Cardiac septum (tissue), 1 donor: ENCODE measurements at regions not wholly inside any gene's neighbourhood (a gene's known extent, or its start where the extent isn't known, plus 50 kb on each side); places are given as distances from the start of the nearest gene placed in this dataset.

Source experiments
- DNase-seq: peaks from one replicate; pipeline ENCODE4 v3.0.0-alpha.2; 2020; ENCODE audit warnings: low spot score
- intact Hi-C: fragments of 100-400 bp; cut with DNase I; formaldehyde crosslinking; loops from one replicate; pipeline ENCODE4 v1.14.0; 2022
- donor health status: DM: no; HTN: no; CAD: no.

DNA sequence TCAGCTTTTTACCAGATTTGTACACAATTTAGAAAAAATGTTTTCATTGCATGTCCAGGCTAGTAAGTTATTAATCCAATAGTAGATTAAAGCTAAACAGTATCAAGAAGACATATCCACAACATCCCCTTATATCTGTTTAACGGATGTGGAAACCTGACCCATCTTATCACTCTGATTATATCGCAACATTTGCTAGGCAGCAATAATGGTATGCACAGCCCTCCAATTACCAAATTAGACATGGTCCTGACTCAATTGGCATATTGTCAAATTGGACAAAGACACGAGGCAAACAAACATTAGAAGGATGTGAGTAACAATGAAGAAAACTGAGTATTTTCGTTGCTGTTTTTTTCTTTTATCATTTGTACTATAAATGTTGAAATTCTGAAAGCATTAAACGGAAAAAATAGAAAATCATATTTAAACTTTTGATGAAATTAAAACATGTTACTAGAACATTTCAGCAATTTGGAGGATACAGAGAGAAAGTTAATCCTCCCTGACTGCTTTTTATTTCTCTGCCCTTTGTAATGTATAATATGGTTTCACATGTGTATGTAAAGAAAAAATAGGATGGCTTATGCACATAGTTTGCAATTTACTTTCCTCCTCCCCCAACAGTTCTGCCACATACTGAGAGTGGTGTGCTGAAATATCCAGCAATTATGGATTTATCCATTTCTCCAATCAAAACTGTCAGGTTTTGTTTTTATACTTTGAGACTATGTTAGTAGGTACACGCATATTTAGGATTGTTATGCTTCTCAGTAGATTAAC is 633.7 kb downstream of the ZIC1 start:
- no peak for DNase-seq
- intact Hi-C loops = no loop called here

DNA sequence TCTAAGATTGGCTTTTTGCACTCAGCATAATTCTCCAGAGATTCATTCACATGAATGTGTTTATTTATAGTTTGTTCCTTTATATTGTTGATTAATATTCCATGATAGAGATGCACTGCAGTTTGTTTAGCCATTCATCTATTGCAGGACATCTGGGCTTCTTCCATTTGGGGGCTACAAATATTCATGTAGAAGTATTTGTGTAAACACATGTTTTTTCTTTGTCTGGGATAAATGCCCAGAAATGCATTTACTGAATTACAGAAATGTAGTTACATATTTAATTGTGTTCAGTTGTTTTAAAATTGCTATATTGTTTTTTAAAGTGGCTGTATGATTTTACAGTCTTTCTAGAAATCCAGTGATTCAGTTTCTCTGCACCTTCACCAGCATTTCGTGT is 635.0 kb downstream of the ZIC1 start:
- intact Hi-C loops = no loop called here
- DNase-seq = no peak

DNA sequence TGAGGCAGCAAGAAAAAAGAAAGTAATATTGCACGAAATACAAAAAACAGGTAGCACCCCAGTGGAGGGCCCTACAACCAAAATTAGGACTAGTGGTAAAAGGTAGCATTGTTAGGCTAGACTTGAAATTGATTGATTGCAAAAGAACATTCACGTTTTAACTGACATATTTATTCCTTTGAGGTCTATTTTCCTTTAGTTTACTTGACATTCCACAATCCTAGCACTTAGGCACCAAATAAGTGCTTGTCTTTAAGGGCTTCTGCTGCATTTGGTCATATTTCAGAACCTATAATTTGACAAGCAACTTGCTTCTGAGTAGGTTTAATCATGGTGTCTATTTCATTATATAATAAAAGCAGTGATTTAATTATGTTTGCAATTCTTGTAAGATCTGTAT is 642.7 kb upstream of the AGTR1 start:
- intact Hi-C loops = no loop called here
- DNase-seq = no peak

DNA sequence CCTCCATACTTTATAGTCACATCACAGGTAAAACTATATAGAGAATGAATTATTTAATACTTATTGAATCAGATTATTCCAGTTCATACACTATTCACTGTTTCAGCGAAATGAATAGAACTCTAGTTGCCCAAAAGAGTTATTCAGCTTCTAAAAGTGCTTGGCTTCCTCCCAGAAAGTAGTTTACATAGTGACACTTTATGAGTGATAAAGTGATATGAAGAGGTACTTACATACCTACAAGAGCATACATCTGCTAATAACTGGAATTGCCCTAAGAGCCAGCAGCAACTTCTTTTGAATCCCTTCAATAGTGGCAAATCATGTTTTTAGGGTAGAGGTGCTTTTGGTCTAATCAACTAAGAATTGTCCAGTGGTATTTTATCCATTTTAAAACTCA is 635.1 kb upstream of the AGTR1 start:
- intact Hi-C loops = no loop called here
- no peak for DNase-seq

DNA sequence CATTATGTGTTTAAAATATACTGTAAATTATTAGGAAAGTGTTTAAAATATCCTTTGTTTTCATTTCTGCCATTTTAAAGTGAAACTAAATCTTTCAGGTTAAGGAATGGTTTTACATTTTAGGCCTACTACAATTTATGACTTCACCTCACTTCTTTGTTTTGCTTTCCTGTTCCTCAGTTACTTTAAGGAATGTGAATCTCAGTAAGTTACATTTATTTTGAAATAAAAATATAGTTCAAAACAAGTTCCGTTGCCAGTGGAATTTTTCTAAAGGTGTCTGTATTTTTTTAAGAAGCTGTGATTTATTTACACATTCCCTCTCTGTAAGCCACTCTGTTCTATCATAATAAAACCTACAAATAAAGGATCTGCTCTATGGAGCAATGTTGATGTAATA is 630.9 kb upstream of the AGTR1 start:
- intact Hi-C loops = no loop called here
- DNase-seq = no peak

DNA sequence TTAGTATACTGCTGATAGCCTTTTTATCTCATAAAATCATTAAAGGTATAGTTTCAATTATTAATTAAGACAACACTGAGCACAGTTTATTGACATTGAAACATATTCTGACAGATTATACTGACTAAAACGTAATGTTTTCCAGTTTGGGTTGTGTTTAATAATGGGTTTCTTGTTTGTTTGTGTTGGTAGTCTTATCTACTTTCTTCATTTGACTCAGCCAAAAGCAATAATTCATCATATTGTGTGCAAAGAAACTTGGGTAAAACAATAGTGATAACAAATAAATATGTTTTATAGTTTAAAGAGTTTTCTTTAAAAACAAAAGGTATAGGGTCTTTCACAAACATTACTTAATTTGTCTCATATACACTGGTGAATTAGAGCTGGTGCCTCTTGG is 629.2 kb upstream of the AGTR1 start:
- DNase-seq = no peak
- intact Hi-C loops = no loop called here

DNA sequence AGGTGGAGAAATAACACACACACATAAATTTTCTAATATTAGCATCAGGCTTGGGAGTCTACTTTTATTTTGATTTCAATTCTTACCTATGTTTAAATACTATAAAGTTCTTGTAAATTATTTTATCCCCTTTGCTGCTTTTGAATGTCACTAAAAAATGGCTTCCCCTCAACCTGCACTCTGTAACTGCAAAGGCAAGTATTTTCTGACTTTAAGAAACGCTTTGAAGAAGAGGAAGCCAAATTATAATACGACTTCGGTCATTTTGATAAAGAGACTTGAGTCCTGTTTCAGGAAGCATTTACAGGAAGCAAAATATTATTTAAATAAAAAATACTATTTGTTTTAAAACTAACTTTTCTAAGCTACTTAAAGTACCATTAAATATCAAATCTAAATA is 627.7 kb upstream of the AGTR1 start:
- intact Hi-C loops = no loop called here
- no peak for DNase-seq

DNA sequence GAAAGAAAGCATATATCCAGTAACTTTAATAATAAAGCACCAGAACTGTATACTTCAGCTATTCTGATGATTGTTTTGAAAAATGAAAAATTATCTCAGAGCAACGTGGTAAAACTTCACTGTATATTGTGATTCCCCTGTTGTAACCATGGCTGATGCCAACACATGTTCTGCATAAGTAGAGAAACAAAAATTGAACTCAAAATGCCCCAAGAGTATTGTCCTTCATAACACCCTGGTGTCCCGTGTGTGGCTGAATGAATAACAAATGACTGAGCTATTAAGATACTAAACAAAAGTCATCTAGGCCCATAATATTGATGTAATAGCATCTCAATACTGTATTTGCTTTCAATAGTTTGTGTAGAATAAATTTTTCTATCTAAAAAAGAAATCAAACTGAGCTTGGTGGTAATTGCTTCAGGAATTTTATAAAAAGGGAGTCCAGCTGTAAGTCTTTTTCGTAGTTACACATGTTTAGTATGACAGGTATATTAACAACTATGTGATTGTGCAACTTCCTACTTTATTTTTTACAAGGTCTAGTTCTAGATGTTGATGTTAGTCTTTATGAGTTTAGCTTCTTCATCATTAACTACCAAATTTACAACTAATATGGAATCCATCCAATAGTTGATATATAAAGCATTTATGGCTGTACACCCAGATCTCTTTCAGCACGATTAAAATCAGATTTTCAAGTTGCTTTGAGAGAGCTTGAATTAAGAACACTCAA is 623.8 kb upstream of the AGTR1 start:
- intact Hi-C loops = no loop called here
- DNase-seq = no peak

DNA sequence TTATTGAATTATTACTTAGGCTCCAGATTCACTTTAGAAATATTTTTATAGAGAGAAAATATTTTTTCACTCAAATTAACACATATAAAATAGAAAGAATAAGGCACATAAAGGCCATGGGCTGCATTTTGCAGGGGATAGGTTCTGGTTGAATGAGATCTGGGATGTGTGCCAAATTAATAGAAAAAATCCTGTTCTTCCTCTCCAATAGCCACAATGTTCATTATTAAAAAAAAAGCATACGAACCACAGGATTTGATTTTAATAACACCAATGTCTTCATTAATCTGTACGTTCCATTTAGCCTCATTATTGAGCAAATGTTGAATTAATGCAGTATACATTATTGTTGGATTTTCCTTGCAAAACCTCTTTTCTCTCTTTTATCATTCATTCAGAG is 622.8 kb upstream of the AGTR1 start:
- no peak for DNase-seq
- intact Hi-C loops = no loop called here

DNA sequence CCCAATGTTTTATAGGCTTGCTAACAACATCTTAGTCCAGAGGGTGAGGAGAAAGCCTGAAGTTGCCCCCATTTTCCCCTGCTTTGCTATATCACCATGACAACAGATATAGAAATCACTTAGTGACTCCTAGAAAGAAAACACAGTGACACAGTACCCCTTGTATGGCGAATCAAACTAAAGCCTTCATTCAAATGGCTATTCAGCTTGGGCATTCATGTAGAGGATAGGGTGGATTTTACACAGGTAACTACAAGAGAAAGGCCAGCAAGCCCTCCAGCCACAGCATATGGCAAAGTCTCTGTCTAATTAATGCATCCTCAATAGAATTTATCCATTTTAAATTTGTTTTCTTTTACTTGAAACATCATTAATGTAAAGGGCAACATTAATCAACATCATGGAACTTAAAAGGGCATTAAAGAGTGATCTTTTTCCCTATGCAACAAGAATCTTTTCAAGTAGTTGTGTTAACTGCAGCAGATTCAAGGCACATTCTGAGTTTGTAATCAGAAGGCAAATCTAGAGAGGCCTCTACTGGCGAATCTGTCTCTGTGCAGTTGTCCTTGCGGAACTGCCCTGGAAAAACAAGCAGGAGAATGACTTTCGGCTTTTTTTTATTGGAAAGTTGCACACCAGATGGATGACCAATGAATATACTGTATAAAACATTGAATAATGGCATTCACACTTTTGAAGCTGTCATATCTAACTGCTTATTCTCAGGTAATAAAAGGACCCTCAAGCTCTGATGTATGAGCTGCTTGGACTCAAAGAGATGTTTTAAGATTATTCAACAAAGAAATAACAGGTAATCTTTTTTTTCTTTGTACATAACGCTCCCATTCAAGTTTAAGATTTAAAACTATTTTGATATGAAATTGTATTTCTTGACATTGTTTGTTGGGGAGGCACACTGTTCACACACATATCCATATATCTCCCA is 621.7 kb upstream of the AGTR1 start:
- DNase-seq = no peak

DNA sequence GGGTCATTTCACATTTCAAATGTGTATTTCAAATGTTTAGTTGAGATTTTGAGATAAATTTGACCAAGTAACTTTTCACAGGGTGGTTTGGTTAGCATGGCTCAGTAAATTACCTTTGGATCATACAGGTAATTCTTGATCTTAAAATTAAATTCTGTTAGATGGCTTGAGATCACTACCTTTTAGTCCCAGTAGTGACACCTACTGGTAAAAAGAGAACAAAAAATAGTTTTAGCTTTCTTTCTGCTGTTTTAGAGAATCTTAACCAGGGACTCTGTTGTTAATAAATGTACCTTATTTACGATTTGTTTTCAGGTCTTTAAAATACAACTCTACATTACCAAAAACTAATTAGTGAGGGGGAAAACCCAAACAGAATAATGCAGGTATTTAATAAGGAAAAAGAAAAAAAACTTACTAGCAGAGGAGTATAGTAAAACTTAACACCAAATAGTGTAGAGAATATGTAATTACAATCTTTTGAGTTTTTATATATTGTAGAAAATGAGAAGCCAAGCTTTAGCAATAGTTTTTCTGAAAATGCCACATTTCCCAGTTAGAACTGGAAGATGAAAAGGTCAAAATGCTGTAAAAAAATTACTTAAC is 620.3 kb upstream of the AGTR1 start:
- intact Hi-C loops = no loop called here
- DNase-seq = no peak

More for the DNA sequence above, 621.7 kb upstream of the AGTR1 start:
- intact Hi-C loops = no loop called here

DNA sequence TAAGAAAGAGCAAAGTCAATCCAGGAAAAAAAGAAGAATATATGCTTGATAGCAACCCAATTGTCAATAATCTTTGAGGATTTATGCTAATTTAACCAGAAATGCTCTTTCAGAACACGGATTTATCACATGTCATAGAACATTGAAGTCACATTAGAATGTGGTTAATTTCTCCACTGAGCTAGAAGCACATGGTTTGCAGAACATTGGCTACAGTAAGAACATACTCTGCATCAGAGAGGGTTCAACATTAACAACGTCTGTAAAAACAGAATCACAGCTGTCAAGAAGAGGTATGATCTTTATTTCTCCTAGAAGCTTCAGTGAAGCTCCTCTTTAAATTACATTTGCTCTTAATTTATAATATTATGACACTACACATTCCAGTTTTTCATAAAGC is 619.7 kb upstream of the AGTR1 start:
- DNase-seq = no peak
- intact Hi-C loops = no loop called here

DNA sequence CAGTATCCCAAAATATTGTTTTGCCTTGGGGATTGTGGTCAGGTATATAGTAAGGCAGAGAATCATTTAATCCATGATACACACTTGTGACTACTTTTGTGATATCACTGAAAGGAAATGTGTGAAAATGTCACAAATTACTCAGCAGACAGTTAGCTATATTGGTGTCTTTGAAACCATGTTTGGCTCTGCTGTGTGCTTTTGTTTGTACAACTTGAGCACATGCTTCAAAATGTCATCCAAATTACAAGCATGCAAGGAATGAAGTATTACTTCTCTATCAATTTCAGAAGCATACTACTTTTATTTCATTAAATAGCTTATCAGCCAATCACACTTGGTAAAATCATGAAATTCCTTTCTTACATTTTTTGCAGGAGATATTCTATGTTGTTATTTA is 619.0 kb upstream of the AGTR1 start:
- DNase-seq = no peak
- intact Hi-C loops = no loop called here

DNA sequence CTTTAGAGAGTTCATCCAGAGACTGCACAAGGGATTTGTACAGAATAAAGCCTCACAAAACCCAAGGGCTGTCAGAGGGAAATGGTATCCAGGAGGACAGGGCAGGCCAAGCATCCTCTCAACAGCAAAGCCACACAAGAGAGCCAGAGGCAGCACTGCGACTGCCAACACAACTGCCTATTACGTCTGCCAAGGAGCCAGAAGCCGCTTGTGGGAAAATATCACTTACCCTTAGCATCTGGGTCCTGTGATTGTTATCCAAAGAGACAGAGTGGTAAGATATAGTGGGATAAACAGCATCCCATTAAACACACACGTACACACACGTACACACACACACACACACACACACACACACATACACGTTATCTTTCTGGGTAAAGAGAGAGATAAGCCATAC is 618.3 kb upstream of the AGTR1 start:
- DNase-seq = no peak
- intact Hi-C loops = no loop called here

DNA sequence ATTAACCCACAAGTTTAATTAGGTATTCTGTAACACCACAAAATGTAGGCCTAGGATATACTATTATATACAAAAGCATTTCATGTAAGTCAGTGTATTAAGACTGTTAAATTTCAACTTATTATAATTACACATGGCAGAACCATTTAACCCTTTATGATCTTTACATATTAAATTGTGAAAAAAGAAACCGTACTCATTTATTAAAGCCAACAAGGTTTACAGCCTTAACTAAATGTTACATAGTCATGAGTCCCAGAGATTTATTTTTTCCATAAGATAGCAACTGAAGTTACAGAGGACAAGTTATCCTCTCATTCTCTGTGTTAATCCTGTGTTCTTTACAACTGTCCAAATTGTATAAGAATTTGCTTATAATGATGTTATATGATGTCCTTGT is 615.8 kb upstream of the AGTR1 start:
- intact Hi-C loops = no loop called here
- DNase-seq = no peak

DNA sequence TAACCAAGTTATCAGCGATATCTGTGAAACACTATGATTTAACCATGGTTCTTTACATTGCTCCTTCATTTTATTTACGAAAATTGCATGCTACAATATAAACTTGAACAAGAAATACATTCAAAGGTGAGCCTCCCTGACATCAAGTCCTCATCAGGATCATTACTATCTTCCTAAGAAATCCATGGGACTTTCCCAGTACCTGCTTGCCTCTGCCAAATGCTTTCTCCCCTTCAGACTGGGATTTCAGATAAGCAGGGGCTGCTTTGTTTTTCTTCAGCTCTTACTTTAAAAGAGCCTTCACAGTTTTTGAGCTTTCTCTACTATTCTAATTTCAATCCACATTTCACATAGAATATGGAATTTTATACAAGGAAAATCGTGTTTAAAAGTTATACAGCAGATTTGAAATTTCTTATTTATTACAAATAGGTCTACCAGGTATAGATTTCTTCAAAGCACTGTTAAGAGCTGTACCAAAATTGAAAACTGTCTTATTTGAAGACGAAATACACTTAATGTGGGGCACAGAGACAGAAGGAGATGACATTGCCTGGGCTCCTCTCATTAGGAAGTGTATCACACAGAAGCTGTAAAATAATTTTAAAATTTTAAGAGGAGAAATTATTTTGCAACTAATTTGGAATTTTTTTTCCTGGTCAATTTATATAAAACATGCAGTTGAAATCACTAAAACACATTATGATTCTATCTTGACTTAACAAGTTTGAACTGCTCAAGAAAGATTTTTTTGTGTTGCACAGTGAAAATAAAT is 615.0 kb upstream of the AGTR1 start:
- DNase-seq = no peak
- intact Hi-C loops = no loop called here

DNA sequence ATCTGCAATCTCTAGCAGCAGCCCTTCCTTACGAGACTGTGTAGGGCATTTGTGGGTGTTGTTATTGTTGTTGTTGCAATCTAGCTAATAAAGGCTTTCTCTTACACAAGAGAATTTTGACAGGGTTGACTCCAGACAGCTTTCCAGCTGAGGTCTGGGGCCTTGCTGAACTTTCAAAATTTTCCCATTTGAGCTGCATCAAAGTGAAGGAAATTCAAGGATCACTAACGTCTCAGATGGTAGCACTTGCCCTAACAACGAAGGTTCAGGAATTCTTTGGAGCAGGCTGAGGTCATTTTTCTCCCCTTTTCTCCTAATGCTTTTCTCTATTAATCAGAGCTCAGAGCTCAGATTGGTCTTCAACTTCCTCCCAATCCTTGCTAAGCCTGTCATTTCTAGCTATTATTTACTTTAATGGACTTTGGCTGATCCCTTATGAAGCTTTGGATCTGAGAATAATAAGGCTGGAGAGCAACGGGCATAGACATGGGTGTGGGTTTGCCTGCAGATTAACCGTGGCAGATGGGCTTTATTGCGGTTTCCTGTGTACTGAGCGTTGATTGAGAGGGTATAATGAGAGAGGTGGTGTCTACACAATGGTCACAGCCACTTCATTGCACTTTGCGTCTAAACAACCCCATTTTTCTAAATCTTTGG is 614.0 kb upstream of the AGTR1 start:
- intact Hi-C loops = no loop called here
- no peak for DNase-seq

DNA sequence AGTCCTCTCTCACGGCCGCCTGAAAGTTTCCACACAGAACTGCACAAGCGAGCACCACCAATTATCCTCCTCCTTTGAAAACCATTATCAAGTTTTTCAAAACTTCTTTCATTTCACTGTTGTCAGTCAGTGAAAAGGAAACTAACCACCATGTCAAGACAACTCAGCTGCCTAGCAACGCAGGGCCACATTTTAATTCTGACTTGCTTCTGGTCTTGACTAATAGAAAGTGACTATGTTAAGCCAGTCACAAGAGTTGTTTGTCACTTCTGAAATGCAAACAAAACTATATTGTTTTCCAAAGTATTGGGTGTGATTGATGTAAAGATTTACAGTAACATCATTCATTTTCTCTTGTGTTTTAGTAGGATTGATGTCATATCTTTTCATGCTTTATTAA is 612.8 kb upstream of the AGTR1 start:
- no peak for DNase-seq

More for the DNA sequence above, 612.8 kb upstream of the AGTR1 start:
- intact Hi-C loops = no loop called here
